HG02973 (cell line): ENCODE measurements at regions not wholly inside any gene's neighbourhood (a gene's known extent, or its start where the extent isn't known, plus 50 kb on each side); places are given as distances from the start of the nearest gene placed in this dataset.

Experiments used
- ATAC-seq: cut with Tn5 transposase; IDR thresholded peaks from one replicate; pipeline ENCODE4 v1.9.1; 2021; ENCODE audit warnings: moderate library complexity; ENCODE audit not compliant: unreplicated experiment

DNA sequence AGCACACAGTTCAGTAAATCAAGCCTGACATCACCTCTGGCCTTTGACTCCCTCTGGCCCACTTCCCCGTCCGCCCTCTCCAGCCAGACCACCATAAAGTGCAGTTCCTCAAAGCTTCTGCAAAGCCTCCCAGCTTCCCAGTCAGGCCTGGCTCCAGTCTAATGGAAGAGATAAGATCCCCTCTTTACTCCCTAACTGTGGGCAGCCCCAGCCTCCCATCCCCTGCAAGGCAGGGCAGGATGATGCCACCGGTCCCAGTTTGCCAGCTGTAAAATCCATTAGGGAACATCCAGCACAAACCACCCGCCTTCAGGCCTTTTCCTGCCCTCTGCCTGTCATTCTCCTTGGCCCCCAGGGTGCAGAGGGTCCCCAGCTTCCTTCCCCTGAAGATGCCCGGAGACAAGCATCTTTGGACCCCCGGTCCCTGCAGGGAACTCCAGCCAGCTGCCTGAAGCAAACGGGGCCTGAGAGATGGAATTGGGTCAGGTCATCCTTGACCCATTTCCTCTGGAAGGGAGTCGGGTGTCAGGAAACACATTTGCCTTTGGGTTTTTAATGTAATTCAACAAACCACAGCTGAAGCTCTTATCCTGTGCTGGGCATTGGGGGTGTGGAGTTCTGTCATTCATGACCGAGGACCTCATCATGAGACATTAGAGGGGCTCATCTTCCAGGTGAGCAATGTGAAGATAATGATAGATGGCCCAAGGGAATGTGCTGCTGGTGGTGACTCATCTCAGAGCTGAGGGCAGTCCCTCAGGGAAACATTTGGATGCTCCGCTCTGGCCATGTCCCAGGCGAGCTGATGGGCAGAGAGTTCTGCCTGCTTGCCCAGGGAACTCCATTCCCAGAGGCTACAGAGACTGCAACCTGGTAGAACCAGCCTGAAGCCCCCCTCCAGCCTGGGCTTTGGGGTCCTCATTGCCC lies 93.8 kb upstream of the CLMN start:
- no peak for ATAC-seq

DNA sequence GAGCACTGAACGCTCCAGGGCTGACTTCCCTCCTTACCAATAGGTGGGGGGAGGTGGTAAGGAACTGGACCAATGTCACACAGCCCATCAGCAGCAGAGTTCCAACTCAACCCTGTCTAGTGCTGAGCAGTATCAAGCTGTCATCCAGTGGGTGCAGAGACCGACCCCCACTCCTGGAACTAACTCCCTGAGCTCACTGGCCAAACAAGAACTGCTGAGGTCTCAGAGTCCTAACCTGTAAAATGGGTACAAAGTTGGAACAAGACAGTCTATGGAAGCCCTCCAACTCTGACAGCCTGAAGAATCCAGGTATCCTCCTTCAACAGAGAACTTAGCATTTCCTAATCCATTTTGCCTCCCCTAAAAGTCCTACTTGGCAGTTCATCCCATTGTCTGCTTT lies 91.1 kb upstream of the CLMN start:
- ATAC-seq: no peak

DNA sequence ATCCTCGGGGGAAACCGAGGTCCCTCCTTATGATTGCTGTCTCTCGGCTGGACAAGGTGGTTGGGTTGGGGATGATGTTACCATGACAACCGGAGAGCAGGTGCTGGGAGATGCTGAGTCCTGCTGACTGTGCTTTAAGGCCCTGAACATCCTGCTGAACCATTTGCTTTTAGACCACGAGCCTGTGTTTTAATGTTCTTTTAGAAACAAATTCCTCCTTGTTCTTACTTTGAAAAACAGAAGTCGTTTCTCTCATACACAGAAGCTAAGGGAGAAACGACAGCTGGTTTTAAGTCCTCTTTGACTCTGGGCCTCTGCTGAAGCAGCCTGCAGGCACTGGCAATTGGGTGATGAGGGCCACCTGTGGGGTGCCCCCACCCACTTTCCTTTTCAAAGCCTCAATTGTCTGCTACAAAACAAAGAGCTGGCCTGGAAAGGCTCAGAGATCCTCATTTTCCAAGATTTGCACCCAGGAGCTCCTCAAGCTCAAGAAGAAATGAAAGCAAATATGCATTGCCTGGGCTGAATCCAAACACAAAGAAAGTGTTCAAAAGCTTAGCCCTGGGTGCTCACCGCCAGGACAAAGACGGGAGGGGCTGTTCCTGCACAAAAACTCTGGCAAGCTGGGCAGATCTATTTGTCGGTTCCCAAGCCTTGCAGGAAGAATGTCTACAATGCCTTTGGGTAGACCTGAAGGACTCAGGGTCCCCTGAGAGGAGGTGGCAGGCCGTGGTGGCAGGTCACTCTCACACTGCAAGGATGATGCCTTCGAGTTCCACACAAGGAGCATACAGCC lies 90.0 kb upstream of the CLMN start:
- no peak for ATAC-seq

DNA sequence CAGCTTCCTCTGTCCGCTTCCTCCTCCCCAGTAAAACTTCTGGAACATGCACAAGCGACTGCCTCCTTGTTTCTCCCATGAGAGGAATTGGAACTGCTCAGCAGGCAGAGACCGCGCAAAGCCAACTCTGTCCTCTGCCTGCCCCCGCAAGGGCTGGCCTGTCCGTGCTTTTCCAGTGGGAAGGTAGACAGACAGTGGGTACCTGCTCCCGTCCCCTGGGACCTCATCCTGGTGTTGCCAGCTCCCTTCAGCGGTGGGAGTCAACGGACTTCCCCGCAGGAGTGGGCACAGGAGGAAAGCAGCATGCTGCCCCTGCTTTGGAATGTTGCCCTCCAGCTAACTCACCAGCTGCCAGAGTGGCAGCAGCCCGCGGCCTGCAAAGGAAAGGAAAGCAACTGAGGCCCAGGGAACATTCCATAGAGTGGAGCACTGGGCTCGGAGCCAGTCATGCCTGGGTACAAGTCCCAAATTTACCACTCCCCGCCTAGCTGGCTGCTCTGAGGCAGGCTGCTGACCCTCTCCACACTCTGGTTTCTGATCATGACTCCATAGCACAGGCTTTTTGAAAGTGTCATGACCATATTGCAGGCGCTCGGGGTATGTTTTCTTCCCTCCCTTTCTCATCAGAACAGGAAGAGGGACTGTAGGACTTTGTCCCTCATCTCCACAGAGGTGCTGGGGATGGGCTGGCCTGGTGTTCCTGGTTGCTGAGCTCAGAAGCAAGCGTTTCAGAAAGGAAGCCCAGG lies 89.2 kb upstream of the CLMN start:
- ATAC-seq: no peak

DNA sequence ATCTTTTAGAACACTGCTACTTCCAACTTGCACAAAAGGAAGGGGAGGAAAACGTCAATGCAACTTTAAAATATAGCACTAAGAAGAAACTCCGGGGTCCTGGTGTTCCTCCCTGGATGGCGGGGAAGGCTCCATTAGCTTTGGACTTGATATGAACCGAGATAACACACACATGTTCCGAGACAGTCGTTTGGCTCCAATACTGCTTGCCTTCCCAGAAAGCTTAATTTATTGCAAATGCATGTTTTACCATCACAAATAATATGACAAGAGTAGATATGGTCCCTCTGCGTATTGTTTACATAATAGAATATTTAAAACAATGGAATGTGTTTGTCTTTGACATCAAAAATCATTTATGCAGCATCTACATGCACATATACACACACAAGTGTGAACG lies 87.6 kb upstream of the CLMN start:
- no peak for ATAC-seq

DNA sequence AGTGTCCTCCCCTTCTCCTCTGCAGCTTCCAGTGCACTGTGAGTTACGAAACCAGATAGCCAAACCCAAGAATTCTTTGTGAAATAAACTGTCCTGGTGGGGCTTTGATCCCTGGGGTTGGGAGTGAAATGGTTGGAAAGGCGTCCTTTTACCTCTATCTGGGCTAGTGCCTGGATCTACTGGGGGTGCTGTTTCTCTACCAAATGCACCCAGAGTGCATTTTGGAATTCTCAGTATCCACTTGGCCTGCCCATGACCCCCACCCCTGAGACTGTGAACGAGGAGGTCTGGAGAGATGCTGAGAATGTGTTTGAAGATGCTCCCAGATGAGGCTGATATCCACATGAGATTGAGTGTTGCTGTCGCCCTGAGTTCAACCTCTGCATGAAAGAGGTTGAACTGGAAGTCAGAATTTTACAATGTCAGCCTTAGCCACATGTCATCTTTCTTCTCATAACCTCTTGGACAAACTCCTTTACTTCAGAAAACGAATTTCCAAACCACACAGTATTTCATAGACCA lies 87.1 kb upstream of the CLMN start:
- no peak for ATAC-seq

DNA sequence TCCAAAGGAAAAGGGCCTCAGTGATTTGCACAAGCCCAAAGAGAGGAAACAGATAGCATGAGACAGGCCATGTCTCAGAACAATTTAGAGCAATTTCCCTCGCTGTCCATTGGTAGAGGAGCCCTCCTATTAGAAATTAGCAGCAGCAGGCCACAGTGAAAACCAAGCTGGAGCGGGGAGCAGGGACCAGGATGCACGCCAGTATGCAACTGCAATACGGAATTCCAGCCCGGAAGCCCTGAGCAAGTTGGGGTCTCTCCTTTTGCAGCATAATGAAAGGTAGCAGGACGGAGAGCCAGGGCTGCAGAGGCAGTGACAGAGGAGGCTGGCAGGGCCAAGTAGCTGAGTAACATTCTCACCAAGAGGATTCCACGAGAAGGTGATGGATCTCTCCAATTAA lies 84.9 kb upstream of the CLMN start:
- no peak for ATAC-seq

DNA sequence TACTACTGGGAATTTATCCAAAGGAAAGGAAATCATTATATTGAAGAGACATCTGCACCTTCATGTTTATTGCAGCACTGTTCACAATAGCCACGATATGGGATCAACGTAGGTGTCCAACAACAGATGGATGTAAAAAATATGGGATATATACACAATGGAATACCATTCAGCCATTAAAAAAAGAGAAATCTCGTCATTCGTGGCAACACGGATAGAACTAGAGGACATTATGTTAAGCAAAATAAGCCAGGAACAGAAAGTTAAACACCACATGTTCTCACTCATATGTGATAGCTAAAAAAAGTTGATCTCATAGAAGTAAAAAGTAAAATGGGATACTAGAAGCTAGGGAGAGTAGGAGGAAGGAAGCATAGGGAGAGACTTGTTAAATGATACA lies 82.9 kb upstream of the CLMN start:
- ATAC-seq: no peak

DNA sequence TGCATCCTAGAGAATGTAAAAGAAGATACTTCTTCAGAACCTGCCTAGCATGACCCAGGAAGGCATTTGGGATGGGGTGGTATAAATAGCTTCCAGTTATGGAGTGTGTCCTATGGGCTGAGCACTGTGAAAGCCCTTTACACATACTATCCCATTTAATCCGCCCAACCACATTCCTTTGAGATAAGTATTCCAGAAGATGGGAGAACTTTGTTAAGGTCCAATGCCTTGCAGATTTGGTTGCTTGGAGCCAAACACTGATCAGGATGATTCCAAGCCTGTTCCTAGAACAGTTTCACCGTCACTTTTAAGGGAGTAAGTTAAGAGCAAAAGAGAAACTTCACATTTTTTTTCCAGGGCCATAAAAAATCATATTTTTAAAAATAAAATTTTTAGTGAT lies 82.5 kb upstream of the CLMN start:
- ATAC-seq: no peak

DNA sequence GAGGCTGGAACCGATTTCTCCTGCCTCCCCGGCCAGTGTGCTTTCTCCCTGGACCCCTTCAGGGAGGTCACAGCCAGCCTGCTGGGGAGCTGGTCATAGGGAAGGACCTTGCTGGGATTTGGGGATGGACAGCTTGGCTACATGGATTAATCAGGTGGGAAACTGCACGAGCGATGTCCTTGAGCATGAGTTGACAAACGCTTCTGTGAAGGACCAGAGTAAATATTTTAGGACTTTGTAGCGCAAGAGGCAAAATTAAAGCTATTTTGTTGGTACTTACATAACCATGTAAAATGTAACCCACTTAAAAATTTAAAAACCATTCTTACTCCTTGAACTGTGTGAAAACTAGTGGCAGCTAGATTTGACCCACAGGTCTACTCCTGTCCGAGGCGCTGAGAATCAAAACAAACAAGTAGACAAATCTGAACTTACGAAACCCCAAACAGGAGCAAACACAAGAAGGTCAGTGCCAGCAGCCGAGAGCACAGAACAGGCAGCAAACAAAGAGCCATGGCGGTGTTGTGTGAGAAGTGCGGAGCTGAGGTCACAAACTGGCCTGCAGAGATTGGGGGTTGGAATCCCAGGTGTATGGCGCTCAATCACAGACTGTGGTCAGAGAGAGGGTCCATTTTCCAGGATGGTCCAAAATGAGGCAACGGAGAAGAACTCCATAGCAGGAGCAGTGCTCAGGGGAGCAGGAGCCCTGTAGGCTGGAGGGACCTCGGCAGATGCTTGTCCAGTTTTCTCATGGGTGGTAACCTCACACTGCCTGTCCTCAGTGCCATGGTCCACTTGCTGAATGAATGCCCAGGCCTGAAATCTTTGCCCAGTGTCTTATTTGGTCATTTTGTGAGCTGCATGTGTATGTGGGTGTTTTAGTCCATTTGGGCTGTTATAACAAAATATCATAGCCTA lies 79.2 kb upstream of the CLMN start:
- no peak for ATAC-seq

DNA sequence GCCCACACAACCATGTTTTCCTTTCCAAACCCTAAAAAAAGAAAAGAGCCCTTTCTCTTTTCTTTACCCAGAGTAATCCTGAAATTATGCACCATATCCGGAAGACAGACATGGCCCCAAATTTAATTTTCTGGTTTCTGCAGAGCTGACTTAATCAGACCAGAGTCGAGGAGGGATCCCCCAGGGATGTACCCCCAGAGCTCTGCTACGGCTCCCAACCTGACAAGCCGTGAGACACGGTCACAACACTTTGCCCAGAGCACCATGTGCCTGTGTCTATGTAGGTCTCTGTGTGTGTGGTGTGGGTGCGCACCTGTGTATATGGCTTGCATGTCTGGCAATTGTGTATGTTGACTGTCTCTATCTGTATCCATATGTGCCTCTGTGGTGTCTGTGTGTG lies 77.6 kb upstream of the CLMN start:
- ATAC-seq: no peak

DNA sequence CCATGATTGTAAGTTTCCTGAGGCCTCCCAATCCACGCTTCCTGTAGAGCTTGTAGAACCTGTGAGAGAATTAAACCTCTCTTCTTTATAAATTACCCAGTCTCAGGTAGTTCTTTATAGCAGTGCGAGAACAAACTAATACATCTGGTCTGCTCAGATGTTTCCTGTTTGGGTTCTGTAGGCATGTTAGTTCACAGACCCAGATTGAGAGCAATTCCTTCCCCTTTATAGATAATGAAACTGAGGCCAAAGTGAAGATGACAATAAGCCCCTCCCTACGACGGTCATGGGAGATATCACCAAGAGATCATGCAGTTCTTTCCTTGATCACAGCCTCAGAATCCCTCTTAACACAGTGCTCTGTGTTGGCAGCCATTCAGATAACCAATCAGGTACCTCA lies 76.5 kb upstream of the CLMN start:
- no peak for ATAC-seq

DNA sequence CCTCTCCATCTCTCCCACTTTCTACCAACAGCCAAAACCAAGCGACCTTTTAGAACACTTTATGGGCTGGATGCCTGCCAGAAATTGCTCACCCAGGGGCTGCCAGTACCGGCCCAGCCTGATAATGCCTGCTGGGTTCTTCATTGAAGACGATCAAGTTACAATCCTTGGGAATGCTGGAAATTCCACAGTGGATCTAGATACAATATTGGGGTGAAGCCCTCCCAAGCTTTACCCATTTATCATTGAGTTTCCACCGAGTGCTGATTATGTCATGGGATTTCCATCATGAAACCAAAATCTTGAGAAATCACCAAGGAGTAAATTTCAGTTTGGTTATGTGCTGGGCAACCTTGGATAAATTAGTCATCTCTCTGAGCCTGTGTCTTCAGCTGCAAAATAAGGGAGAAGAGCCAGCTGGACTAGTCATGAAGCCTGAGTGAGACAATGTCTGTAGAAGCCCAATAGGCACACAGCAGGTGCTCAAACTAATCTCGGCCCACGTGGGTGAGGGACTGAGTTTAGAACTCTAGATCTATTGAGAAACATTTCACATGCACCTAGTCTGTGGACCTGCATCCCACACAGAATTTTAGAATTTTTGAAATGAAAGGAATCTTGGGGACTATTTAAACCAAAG lies 75.5 kb upstream of the CLMN start:
- ATAC-seq: no peak

DNA sequence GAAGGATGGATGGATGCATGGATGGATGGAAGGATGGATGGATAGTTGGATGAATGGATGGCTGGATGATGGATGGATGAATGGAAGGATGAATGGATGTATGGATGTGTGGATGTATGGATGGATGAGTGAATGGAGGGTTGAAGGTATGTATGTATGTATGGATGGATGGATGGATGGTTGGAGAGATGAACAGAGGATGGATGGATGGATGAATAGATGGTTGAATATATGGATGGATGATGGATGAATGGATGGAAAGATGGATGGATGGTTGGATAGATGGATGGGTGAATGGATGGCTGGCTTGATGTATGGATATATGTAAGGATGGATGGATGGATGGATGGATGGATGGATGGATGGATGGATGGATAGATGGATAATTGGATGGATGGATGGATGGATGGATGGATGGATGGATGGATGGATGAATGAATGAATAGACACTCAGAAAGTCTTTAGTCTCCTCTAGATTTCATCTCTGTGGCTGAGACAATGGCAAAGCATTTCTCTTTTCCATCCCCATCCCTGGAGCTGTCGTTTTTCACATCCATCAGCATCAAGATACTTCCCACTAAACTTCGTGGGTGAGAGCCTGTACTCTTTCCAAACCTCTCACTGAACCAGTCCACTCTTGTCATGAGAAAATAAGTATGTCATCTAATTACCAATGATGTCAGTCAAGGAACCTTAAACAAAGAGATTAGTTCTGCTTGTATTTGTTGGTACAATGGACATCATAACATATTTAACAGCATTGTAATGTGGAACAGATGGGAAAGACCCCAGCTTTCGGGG lies 74.8 kb upstream of the CLMN start:
- no peak for ATAC-seq

DNA sequence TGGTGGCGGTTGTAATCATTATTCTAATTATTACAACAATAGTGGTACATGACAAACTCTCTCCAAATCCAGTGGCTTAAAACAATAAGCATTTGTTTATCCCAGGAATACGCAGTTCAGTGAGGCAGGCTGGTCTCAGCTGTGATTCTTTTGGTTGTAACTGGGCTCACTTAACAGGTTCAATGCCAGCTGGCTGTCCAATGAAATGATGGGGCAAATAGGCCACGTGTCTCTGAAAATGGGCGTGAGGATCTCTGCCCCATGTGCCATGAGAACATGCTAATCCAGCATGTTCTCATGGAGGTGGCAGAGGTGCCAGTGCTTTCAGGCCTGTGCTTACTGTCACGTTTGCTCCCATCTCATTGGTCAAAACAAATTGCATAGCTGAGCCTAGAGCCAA lies 73.1 kb upstream of the CLMN start:
- no peak for ATAC-seq

DNA sequence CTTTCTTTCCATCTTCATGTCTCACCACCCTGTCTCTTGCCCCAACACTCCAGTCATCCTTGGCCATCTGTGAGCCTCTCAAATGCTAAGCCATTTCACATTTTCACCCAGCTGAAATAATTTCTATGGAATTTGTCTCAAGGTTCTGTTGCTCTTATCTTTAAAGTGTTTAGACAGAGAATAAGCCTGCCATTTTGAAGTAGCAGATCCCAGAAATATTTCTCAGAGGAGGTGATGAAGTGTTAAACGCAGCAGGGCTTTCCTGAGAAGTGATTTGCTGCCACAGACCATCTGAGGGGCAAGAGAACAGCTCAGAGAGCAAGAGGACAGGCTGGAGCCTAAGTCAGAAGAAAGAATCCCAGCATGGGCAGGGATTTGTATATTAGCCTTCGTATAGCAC lies 71.6 kb upstream of the CLMN start:
- ATAC-seq: no peak

DNA sequence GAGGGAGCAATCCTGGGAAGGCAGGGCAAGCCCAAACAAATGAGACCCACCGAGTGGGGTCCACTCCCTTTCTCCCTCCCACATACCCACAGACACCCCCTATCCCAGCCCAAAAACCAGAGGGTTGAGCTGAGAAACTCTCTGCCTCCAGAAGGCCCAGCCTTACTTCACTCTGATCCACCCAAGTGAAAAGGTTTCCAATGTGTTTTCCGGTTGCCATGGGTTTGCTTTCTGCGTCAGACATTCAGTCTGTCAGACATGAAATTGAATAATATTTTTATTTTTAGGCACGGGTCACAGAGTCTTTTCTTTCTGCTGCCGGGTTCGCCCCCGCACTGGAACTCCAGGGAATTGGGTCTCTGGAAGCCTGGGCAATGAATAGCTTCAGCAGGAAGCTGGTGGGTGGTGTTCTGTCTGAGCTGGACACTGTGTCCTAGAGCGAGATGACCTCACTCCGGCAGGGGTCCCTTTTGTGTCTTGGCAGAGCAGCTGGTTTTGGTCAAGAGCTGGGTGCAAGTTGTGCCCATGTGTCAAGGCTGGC lies 69.8 kb upstream of the CLMN start:
- no peak for ATAC-seq

DNA sequence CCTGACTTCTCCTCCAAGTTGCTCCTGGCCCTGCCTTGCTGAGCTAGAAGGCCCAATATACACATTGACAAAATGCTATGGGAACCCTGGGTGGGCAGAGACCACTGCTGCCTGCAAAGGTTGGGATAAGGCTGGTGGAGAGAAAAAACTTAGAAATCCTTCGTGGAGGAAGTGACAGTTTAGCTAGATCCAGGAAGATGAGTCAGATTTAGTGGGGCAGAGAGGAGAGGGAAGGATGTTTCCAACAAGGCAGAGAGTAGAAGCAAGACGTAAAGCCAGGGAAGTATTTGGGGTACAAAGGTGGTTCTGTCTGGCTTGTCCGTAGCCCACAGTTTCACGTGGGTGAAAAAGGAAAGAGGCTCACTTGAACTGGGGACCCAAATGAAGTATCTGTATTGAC lies 69.0 kb upstream of the CLMN start:
- ATAC-seq: no peak
